ENCODE measurements at regions not wholly inside any gene's neighbourhood (a gene's known extent, or its start where the extent isn't known, plus 50 kb on each side); places are given as distances from the start of the nearest gene placed in this dataset.

DNA sequence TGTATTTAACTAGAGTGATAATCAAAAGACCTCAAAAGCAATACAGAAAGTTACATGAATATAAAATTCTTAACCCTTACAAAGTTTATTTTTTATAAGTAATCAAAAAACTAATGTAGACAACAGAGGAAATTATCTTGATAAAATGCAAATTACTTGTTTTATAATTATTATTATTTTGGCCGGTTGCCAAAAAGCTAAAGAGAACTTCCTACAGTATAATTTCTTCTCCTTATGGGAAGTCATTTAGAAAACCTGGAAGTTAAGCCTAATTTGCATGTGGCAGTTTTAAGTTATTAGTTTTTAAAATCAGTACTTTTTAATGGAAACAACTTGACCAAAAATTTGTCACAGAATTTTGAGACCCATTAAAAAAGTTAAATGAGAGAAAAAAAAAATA is 621.3 kb upstream of the PCDH10 start:
- H3K4me3 ChIP-seq (ENCODE audit: low read depth, low read length): no peak overlapping the region
- no peak for DNase-seq (ENCODE audit: low read depth)
- no peak for TF ChIP-seq CTCF (IDR thresholded peaks at IDR 0.05; ENCODE audit: low read depth, low read length)
- TF ChIP-seq MAX (IDR thresholded peaks at IDR 0.05; ENCODE audit: low read depth, low read length): no peak
- TF ChIP-seq MYC (IDR thresholded peaks at IDR 0.05; ENCODE audit: low read depth, low read length): no peak
- no peak for TF ChIP-seq POLR2A (IDR thresholded peaks at IDR 0.05; ENCODE audit: extremely low read depth, insufficient read length)

DNA sequence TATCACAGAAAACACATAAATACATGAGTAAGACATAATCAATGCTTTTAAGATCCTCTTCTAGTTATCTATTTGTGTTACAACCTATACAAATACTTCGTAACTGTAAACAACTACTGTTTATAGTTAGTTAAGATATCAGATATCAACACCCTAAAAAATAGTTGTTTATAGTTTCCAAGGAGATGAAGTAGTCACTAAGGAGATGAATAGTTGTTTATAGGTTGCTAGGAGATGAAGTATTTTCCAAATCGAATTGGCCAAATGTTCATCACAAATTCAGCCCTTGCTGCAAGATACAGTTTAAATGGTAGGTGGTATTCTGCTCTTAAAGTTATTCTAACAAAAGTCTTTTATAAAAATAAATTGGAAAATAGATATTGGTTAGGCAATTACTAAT is 618.2 kb upstream of the PCDH10 start:
- no peak overlapping the region for H3K4me3 ChIP-seq (ENCODE audit: low read depth, low read length)
- TF ChIP-seq MAX (IDR thresholded peaks at IDR 0.05; ENCODE audit: low read depth, low read length): no peak
- no peak for TF ChIP-seq POLR2A (IDR thresholded peaks at IDR 0.05; ENCODE audit: extremely low read depth, insufficient read length)
- no peak for TF ChIP-seq CTCF (IDR thresholded peaks at IDR 0.05; ENCODE audit: low read depth, low read length)
- no peak for DNase-seq (ENCODE audit: low read depth)

- TF ChIP-seq POLR2A (IDR thresholded peaks at IDR 0.05; ENCODE audit: extremely low read depth, insufficient read length) (no peak), CTCF (IDR thresholded peaks at IDR 0.05; ENCODE audit: low read depth, low read length) (no peak), MYC (IDR thresholded peaks at IDR 0.05; ENCODE audit: low read depth, low read length) (no peak), MAX (IDR thresholded peaks at IDR 0.05; ENCODE audit: low read depth, low read length) (no peak)
- DNase-seq (ENCODE audit: low read depth): no peak
- no peak overlapping the region for H3K4me3 ChIP-seq (ENCODE audit: low read depth, low read length)
These were observed 608.8 kb upstream of the PCDH10 start for GRCh38 chr4:132540268-132540667.

DNA sequence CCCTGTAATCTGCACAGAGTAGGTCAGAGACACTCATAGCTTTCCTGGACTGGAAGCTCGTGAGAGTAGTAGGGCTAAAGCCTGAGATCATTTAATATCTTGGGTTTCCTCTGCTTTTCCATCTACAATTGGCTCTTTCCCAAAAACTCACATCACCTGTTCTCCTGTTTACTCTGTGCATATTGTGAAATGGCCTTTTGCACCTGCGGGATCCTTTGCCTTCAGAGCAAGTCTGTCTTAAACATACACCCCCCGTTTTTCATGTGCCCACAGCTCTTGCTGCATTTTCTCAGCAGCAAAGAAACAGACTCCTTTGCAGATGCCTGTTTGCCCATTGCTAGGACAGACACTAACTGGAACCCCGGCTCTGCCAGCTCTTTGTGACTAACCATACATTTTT is 608.3 kb upstream of the PCDH10 start:
- no peak for TF ChIP-seq MYC (IDR thresholded peaks at IDR 0.05; ENCODE audit: low read depth, low read length)
- no peak for TF ChIP-seq POLR2A (IDR thresholded peaks at IDR 0.05; ENCODE audit: extremely low read depth, insufficient read length)
- TF ChIP-seq CTCF (IDR thresholded peaks at IDR 0.05; ENCODE audit: low read depth, low read length): no peak
- TF ChIP-seq MAX (IDR thresholded peaks at IDR 0.05; ENCODE audit: low read depth, low read length): no peak
- DNase-seq (ENCODE audit: low read depth): no peak

GRCh38 chr4:132542228-132542627 is 606.9 kb upstream of the PCDH10 start:
- DNase-seq (ENCODE audit: low read depth): no peak
- TF ChIP-seq MAX (IDR thresholded peaks at IDR 0.05; ENCODE audit: low read depth, low read length) (no peak), POLR2A (IDR thresholded peaks at IDR 0.05; ENCODE audit: extremely low read depth, insufficient read length) (no peak), MYC (IDR thresholded peaks at IDR 0.05; ENCODE audit: low read depth, low read length) (no peak), CTCF (IDR thresholded peaks at IDR 0.05; ENCODE audit: low read depth, low read length) (no peak)
- H3K4me3 ChIP-seq (ENCODE audit: low read depth, low read length): no peak overlapping the region

More for the DNA sequence above, 608.3 kb upstream of the PCDH10 start:
- no peak overlapping the region for H3K4me3 ChIP-seq (ENCODE audit: low read depth, low read length)

DNA sequence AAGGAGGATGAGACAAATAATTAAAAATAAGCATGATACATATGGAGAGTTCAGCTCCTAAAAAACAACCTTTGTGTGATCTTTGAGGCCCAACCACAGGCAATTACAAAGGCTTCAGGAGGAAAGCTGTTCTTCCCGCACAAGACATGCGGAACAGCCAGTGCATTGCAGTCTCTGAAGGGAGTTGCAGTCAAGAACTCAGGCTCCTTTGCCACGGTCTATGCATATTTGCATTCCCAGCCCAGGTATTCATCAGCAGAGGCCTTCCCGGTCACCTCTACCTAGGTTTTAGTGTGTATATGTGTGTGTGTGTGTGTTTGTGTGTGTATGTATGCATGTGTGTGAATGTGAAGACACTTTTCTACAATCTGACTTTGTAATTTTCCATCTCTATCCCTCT is 600.6 kb upstream of the PCDH10 start:
- DNase-seq (ENCODE audit: low read depth): no peak
- TF ChIP-seq POLR2A (IDR thresholded peaks at IDR 0.05; ENCODE audit: extremely low read depth, insufficient read length): no peak
- no peak for TF ChIP-seq CTCF (IDR thresholded peaks at IDR 0.05; ENCODE audit: low read depth, low read length)
- TF ChIP-seq MYC (IDR thresholded peaks at IDR 0.05; ENCODE audit: low read depth, low read length): no peak
- TF ChIP-seq MAX (IDR thresholded peaks at IDR 0.05; ENCODE audit: low read depth, low read length): no peak
- H3K4me3 ChIP-seq (ENCODE audit: low read depth, low read length): no peak overlapping the region
